Stimulated activated CD8-positive, alpha-beta memory T cell treated with anti-CD3 and anti-CD28 coated beads, Interleukin-7, amount 100 ng/mL, for 24 hours (primary cell): ENCODE measurements at regions not wholly inside any gene's neighbourhood (a gene's known extent, or its start where the extent isn't known, plus 50 kb on each side); places are given as distances from the start of the nearest gene placed in this dataset.

Experiments
- DNase-seq: peaks from one replicate; pipeline ENCODE4 v3.0.0-alpha.2; 2020; ENCODE audit warnings: low read depth

DNA sequence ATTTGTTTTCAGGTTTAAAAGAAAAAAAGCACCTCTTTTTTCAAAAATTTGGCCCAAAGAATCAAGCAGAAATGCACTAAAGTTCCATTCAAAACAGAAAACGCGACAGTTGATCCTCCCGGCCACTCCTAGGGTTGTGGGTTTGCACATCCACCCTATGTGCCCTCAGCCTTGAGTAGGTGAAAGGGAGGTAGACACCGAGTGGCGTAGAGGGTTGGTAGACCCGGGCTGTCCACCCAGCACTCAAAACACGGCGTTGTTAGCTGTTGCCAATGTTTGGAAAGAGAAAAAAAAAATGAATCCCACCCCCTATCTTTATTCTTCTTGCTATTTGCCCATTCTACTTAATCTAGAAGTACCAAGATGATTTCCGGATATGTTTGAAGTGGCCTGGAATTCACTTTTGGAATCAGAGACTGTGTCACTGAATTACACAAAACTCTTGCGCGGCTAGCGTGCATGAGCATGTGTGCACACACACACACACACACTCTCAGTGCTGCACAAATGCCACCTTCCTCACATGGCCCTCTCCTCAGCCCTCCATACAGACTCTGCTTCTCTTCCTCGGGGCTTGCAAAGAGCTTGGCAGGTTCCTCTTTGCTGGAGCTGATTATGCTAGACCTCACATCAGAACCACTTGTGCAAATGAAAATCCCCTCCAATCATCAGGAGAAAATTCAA is 110.2 kb upstream of the HAND1 start:
- DNase-seq = no peak

DNA sequence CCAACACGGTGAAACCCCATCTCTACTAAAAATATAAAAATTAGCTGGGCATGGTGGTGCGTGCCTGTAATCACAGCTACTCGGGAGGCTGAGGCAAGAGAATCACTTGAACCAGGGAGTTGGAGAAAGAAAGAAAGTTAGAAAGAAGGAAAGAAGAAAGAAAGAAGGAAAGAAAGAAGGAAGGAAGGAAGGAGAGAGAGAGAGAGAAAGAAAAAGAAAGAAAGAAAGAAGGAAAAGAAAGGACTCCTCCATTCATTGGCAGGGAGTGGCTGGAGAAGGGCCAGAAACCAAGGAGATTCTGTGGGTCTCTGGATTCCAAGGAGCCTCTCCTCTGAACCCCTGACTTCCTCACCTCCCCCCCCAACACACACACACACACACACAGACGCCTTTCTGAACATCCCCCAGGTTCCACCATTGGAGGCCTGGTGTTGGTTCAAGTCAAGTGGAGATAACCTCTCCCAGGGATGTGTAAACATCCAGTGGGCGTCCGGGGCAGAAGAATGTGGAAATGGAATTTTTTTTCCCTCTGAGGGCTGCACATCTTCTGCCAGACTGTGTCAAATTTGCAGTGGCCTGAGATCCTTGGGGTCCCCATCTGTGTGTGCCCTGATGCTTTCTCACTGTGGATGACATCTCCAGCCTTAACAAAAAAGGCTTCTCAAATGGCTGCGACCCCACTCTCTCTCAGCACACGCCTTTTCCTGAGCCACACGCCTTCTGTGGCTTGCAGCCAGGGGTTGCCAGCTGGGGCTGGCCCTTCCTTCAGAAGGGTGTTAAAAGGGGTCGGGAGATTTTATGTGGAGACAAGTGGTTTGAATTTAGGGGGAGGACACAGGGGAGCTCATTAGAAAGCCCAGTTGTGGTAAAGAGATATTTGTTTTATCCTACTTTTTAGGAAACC is 109.3 kb upstream of the HAND1 start:
- DNase-seq = no peak

DNA sequence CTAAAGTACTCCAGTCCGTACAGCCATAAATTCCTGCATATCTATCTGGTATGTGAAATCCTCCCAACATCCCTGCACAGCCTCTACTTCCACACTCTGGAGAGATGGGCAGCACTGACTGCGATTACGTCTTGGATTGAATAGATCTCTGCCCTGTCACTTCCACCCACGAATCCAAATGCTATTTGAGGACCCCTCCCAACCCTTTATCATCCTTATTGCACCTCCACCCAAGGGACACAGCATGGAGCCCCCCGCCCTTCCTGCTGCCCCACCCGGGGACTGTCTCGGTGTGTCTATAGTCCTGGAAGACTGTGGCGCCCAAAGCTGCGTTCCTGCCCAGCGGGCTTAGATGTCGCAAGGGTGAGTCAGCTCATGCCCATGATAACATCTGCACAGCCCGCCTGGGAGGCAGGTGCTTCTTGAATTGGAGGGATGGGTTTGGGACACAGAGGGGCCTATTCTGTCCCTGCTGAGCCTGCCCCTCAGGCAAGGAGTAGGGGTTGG is 105.7 kb upstream of the HAND1 start:
- no peak for DNase-seq

DNA sequence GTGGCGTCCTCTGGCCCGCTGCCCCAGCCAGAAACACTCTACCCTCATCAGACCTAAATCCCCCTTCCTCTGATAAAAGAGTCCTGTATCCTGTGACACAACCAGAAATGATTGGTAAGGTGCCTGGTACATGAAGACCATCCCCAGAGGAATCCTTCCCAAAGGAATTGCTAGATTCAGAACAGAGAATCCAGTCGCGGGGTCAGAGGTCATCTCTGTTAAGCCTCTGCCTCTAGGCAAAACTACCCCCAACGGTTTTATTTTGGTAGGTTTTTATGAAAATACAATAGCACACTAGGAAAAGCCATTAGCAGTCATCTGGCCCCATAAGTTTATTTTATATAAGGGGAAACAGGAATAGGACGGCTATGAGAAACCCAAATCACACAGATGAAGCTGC is 102.4 kb upstream of the HAND1 start:
- DNase-seq = no peak

DNA sequence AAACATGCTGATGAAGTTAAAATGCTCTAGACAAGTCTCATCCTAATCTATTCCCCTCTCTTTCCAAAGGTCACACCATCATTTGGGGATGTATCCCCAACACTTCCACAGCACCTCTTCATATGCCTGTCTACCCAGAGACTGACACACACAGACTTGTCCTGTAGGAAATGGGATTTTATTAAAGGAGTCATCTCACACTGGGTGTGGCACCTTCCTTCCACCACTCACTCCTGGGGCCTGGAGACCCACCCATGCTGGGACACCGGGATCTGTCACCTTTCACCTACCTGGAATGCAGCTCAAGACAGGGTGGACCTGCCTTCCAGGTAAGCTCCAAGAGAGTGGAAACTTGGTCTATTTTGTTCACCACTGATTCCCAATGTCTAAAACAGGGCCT is 99.4 kb upstream of the HAND1 start:
- no peak for DNase-seq

DNA sequence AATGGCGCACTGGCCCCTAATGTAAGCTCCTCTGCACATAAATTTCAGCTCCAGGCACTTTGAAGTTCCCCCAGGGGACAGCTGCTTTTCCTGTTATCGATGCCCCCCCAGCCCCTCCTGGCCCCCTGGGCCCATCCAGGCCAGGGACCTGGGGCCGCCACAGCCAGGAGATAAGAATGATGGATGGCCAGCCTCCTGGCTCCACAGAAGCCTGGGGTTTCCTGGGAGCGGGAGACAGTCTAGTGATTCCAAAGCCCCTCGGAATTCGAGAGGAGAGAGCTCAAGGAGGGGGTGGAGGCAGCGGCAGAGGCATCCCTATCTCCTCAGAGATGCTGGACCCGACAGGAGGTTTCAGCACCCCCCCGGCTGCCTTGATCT is 98.4 kb upstream of the HAND1 start:
- DNase-seq = no peak

DNA sequence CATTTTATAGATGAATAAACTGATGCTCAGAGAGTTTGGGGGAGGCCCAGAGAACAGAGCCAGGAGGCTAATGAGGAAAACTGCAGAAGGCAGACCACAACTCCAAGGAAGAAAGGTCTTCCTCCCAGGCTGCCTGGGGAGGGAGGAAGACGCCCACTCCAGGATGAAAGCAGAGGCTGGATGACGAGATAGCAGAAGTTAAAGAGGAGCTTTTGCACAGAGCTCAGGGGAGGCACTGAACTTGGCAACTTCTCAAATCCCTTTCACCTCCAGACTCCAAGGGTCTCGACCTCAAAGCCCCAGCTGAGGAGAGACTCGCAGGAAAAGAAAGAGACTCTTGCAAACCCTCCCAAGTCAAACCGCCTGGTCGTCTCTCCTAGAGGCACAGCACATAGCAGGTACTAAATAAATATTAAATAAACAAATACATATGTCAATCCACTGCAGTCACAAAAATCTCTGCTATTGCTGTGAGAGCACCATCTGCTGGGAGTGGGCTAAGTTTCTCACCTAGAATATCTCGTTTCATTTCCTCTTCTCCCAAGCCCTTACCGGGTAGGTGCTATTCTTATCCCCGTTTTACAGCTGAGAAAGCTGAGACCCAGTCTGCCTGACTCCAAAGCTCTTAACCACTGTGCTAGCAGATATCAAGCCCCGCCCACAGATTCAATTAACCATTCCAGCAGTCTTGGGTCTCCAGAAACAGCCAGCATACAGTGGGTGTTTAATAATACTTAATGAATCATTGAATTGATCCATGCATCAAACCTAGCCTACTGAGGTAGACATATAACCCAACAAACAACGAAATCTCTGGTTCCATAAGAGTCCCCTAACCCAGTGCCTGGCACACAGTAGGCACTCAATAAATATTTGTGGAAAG is 97.8 kb upstream of the HAND1 start:
- no peak for DNase-seq

DNA sequence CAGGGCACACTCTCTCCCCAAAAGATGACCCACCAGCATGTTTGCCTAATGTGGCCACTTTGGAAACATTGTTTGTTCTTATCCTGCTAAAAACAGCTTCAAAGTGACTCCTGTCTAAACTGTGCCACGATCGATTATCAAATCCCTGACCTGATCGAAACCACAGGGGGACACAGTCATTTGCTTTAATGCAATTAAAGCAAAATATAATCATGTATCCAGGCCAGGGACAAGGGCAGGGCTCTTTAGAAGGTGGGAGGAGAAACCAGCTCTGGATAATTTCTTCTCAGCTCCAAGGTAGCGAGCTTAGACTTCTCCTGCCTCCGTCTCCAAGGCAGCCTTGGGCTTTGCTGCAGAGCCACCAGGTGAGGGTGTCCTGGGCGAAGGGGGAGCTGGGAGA is 95.0 kb upstream of the HAND1 start:
- DNase-seq = no peak

DNA sequence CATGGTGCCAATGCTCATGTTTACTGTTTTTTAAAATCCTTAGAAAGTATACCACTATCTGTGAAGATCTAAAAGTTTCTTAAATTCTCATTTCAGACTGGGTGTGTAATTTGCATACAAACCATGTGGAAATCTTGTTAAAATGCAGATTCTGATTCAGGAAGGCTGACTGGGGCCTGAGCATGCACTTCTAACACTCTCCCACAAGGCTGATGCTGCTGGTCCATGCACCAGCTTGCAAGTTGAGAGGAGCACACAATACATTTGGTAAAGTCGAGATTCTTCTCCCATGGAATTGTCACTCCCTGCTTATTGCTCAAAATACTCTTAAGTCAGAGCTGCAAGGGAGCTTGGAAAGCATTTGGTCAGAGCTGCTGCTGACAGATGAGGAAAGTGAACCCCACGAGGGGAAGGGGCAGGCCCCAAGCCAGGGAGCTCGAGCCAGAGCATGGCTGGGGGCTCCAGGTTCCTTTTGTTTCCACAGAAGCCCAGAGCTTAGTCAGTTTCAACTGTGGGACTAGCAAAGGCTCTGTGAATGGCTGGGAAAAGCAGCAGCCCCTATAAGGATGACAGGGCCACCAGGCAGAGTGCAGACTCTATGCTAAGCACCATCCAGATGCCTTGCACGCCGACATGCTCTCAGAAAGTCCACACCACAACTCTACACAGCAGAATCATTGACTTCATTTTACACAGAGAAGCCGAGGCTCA is 93.5 kb upstream of the HAND1 start:
- DNase-seq = no peak

DNA sequence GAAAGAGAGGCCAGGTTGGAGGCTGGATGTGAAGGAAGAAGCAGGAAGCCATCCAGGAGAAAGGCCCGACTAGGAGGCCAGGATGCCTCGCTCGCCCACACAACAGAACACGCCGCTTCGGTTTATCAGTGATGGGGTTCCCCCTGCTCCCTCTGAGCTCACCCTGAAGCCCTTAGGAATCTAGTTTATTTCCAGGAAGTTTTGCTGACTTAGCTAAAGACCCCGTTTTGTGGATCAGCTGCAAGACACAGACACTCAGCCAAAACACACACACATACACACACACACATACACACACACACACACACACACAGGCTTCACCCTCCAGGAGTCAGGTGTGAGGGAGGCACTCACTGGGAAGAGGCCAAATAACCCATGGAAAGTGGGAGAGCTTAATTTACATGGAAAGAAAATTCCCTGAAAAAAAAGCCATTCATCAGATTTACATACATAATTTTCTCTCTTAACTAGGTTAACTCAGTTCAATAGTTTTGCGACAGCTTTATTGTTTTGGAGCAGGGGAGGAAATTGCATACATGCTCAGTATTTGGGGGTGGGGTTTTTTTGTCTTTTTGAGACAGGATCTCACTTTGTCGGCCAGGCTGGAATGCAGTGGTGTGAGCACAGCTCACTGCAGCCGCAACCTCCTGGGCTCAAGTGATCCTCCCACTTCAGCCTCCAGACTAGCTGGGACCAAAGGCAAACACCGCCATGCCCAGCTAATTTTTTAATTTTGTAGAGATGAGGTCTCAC is 92.7 kb upstream of the HAND1 start:
- DNase-seq = no peak

DNA sequence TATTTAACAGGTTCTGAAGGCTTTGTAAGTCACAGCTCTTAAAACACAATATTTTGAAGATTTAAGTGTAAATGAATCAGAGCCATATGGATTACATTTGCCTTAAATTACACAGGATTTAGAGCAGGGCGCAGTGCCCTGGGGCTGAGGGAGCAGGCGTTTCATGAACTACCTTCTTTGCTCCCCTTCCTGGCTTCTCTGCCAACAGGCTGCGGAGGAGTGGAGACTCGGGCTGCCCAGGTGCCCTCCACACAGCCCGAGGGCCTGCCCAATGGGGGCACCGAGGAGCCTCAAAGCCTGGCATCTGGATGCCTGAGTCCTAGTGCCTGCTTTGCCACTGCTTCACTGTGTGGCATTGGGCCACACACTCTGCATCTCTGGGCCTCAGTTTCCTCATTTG is 90.6 kb upstream of the HAND1 start:
- DNase-seq = no peak

DNA sequence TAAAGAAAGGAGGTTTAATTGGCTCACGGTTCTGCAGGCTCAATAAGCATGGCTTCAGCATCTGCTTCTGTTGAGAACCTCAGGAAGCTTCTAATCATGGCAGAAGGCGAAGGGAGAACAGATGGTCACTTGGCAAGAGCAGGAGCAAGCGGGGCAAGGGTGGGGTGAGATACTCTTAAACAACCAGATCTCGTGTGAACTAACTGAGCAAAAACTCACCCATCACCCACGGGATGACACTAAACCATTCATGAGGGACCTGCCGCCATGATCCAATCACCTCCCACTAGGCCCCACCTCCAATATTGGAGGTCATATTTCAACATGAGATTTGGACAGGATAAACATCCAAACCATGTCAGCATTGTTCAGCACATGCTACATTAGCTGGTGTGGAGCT is 89.1 kb upstream of the HAND1 start:
- no peak for DNase-seq

DNA sequence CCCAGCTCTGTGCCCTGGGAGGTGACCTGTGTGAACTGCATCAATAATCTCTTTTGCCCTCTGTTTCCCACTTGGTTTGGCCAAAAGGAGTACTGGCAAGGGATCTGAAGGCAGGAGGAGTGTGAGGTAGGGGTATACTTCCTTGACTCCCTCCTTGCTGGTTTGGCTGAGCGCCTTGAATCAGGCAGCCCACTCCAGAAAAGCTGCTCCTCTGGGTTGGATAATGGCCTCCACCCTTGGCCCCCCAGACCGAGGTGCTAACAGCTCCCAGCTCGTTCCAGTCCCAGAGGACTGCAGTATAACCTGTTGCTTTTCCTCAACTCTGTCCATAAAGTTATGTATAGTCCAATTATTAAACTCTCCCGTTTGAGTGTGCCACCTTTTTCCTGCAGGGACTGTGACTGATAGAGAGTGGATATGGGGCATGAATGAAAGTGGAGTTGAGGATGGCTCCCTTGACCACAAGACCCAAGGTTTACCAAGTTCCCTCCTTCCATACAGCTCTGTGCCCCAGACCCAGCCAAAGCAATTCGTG is 88.2 kb upstream of the HAND1 start:
- DNase-seq = no peak

DNA sequence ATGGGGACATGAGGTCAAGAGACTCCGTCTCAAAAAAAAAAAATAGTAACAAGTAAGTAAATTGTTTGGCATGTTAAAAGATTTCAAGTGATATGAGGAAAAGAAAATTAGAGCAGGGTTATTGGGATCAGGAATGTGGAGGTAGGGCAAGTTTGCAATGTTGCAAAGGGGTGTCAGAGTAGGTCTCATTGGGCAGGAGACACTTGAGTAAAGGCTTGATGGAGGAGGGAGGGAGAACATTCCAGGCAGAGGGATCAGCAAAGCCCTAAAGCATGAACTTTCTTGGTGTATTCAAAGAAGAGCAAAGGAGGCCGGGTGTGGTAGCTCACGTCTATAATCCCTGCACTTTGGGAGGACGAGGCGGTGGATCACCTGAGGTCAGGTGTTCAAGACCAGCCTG is 87.1 kb upstream of the HAND1 start:
- no peak for DNase-seq

DNA sequence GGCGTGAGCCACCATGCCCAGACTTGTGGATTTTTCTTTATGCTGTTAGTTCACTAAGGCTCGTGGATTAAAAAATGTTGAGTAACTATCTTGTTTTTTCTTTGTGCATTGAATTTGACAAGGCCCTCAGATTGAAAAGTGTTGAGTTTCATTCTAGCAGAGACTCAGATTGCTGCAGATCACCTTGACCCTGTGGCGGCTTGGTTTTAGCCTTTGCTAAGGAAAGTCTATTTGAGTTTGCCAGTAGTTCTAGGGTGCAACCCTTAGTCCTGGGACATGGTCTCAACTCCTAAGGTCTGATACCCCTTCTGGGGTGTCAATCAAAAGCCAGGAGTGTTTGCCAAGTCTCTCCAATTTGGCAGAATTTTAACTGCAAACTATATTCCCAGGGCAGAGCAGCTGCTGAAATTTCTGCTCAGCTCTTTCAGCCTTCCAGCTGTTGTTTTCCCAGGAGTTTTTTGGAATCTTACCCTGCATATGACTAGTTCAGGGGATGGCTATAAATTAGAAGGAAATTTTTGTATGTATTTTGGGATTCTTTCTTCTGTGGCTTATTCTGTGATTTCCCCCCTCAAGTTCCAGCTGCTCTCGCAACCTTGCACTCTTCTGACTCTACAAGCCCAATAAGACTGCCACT is 84.3 kb upstream of the HAND1 start:
- no peak for DNase-seq

DNA sequence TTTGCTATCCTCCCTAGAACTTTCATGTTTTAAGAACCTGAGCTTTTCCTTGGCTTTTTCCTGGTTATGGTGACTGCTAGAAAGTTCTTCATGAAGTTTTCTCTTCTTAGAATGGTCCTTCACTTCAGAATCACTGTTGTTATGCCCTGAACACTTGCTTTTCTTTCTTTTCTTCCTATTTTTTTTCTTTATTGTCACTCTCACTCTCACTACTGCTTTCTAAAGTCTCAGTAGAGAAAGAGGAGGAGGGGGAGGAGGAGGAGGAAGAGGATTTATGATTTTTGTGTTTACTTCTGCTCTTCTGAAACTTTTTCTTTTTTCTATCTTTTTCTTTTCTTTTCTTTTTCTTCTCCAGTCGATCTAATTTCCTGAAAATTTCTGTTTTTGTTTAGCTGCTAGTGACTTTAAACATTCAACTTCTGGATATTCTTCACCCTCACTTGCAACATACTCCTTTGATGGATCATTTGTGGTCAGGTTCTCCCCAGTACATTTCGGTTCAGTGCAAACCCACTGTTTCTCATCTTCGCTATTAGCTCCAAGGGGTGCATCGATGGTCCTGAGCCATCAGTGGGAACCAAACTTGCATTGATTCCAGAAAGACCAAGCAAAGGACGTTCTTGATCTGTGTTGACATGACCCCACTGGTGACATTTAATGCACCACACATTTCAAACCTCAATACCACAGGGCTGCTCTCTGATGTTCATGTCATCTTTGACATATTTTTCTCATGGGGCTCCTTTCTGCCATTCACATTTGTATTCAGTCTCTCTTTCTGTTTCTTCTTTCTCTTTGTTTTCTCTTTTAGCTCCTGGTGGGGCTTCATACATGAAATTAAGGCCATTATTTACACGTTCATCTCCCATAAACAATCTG is 81.6 kb upstream of the HAND1 start:
- DNase-seq = no peak

DNA sequence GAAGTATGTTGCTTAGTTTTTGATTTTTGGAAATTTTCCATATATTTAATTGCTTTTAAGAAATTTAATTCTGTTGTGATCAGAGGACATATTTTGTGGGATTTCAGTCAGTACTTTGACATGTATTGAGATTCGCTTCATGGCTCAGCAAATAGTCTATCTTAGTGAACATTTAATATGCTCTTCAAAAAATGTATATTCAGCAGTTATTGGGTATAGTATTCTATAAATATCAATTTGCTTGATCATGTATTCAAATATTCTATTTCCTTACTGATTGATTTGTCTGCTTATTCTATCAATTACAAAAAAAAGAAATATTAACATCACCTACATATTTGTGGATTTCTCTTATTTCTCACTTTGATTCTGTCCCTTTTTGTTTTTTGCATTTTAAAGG is 79.5 kb upstream of the HAND1 start:
- DNase-seq = no peak

DNA sequence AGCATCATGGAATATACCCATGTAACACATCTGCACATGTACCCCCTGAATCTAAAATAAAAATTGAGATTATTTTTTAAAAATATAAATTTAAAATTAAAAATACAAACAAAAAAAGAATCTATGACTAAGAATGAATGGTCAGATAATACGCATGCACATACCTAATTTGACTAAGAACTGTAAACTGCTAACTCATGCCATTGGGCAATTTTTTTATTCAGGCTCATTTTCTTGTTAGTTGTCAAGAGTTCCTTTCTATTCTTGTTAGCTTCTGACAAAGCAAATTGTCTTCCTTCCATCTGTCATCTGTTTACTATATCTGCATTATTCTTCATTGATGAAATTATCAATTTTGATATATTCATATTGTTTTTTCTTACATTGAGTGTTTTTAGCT is 69.5 kb upstream of the HAND1 start:
- no peak for DNase-seq

DNA sequence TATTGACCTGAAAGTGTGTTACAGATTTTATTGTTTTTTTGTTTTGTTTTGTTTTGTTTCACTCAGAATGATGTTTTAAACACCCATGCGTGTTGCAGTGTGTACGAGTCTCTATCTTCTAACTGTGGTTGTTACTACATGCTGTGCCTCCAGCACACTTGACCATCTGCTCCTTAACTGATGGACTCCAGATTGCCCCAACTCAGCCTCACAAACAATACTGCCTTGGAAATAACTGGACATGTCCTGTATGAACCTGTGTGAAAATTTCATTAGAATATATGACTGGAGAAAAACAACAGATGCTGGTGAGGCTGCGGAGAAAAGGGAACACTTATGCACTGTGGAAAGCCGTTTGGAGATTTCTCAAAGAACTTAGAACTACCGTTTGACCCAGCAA is 68.7 kb upstream of the HAND1 start:
- no peak for DNase-seq
